ENCODE measurements at regions not wholly inside any gene's neighbourhood (a gene's known extent, or its start where the extent isn't known, plus 50 kb on each side); places are given as distances from the start of the nearest gene placed in this dataset.

DNA sequence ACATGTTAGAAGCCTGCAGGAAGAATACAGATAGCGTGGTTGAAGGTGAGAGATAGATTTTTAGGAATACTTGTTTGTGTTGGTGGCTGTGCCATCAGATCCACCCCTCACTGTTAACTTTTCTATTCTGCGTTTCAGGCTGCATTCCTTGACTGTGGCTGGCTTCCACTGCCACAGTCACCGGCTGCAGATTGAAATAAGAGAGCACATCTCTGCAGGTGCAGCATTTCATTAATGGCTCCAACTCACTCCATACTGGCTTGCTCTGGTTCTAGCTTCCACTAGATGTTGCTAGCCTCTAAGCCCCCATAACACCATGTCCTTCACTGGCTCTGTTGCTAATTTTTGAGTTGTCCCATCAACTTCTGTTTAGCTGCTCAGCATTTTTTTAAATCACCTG is 286.5 kb downstream of the CPS1 start:
- in situ Hi-C loops (cut with MboI; ENCODE audit: low pct_unique_long_range_greater_than_20kb, low sequenced_read_pairs, unreplicated experiment) = no loop called here
- DNase-seq (ENCODE audit: low spot score) = no peak
- TF ChIP-seq, protein P1, sequence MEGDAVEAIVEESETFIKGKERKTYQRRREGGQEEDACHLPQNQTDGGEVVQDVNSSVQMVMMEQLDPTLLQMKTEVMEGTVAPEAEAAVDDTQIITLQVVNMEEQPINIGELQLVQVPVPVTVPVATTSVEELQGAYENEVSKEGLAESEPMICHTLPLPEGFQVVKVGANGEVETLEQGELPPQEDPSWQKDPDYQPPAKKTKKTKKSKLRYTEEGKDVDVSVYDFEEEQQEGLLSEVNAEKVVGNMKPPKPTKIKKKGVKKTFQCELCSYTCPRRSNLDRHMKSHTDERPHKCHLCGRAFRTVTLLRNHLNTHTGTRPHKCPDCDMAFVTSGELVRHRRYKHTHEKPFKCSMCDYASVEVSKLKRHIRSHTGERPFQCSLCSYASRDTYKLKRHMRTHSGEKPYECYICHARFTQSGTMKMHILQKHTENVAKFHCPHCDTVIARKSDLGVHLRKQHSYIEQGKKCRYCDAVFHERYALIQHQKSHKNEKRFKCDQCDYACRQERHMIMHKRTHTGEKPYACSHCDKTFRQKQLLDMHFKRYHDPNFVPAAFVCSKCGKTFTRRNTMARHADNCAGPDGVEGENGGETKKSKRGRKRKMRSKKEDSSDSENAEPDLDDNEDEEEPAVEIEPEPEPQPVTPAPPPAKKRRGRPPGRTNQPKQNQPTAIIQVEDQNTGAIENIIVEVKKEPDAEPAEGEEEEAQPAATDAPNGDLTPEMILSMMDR (IDR thresholded peaks at IDR 0.05; ENCODE audit: extremely low read depth, insufficient read depth, missing control alignments) = no peak

DNA sequence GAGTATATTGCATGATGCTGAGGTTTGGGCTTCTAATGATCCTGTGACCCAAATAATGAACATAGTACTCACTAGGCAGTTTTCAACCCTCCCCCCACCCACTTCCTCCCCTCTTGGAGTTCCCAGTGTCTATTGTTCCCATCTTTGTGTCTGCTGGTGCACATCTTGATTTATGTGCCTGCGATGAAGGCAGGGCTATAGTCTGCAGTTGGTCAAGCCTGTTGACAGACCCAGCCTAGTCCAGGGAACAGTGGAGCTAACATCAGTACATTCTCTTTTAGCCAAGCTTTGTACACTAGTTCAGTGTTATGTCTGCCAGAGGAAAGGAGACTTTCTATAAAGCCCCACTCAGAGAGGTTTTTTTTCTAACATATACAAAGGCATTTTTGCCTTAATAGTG is 287.6 kb downstream of the CPS1 start:
- TF ChIP-seq, protein P1 (IDR thresholded peaks at IDR 0.05; ENCODE audit: extremely low read depth, insufficient read depth, missing control alignments) = no peak
- no peak for DNase-seq (ENCODE audit: low spot score)
- in situ Hi-C loops (cut with MboI; ENCODE audit: low pct_unique_long_range_greater_than_20kb, low sequenced_read_pairs, unreplicated experiment) = no loop called here

DNA sequence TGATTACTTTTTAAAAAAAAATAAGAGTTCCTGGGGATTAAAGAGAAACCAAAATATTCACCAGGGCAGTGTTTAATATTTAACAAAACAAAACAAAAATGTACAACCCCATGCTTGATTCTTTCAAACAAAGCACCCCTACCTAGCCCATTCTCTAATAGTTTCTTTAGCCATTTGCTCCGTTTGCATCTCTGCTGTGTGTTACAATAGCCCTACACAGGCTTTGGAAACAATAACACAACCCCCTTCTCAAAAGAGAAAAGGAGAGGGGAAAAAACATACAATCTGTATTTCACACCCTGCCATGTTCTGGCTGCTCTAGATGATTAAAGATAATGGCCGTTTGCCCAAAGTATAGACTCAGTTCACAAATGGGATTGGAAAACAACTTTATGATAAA is 302.9 kb downstream of the CPS1 start:
- in situ Hi-C loops (cut with MboI; ENCODE audit: low pct_unique_long_range_greater_than_20kb, low sequenced_read_pairs, unreplicated experiment) = no loop called here

DNA sequence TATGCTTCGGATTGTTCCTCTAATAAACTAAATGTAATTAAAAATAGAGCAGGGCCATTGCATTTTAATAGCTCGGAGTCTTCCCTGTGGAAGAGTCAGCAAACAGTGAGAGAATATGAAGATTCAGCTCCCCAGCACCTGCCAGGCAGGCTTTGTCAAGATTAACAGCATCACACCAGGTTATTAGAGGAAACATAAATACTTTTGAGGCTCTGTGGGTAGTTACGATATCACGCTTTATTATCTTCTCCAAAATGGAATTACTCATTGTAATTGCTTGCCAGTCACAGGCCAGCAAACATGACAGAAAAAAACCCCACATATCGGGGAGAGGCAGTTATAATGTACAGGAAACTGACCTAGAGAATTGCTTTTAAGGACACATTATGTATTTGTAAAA is 303.9 kb downstream of the CPS1 start:
- in situ Hi-C loops (cut with MboI; ENCODE audit: low pct_unique_long_range_greater_than_20kb, low sequenced_read_pairs, unreplicated experiment) = no loop called here
- no peak for DNase-seq (ENCODE audit: low spot score)
- TF ChIP-seq, protein P1 (IDR thresholded peaks at IDR 0.05; ENCODE audit: extremely low read depth, insufficient read depth, missing control alignments) = no peak

More for the DNA sequence above, 302.9 kb downstream of the CPS1 start:
- TF ChIP-seq, protein P1 (IDR thresholded peaks at IDR 0.05; ENCODE audit: extremely low read depth, insufficient read depth, missing control alignments) = no peak
- DNase-seq (ENCODE audit: low spot score) = no peak

DNA sequence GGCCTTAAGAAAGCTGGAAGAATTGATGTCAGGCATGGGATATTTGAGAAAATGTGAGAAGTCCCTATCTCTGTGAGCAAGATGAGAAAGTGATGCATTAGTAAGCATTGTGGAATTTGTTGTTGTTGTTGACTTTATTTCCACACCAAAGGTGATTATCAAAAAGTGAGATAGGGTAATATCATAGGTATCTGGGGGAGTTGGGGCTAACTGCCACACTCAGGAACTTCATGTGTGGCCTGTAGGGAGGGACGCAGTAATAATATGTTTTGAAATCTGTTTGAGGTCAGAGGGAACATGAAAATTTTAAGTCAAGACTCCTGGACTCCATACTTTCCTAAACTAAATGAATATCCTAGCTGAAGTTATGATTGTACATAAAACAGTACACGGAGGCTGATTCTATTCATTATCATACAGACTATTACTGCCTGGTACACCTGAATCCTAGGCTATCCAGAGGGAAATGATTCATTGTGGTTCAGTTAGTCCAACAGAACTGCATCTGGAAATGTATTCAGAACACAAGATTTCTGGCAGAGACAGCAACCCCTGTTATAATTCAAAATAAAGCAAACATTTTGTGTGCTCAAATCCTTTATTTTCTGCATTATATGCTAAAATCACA is 304.8 kb downstream of the CPS1 start:
- in situ Hi-C loops (cut with MboI; ENCODE audit: low pct_unique_long_range_greater_than_20kb, low sequenced_read_pairs, unreplicated experiment) = no loop called here
- TF ChIP-seq, protein P1 (IDR thresholded peaks at IDR 0.05; ENCODE audit: extremely low read depth, insufficient read depth, missing control alignments) = no peak
- DNase-seq (ENCODE audit: low spot score) = no peak

DNA sequence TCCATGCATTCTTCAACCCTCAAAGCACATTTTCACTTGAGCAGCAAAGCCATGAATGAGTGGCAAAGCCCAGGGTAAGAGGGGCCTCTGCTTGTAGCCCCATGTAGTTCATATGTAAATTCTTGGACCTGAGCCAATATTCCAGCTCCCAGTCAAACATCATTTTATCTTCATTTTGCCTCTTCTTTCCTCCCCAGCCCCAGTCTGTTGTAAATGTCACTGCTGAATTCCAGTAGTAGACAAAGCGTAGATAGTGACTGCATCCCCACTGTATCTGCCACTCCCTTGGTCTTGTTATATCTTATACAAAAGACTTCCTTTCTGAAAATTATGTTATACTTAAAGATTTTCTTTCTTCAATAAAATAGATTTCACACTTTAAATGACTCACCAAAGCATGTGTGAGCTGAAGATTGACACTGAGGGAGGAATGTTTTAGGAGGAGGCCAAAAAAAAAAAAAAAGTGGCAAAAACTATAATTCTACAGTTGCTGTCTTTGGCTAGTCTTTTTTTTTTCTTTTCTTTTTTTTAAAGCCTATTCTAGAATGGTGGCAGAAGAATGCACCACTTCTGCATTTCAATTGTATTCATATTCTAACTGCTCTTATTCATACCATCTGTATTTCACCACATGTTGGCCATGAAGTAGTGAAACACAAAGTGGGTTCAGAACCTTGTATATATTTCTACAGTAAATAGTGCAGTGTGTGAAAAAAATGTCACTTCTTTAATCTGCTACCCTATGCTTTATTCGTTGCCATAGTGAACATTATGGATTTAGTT is 306.1 kb downstream of the CPS1 start:
- DNase-seq (ENCODE audit: low spot score) = no peak
- TF ChIP-seq, protein P1 (IDR thresholded peaks at IDR 0.05; ENCODE audit: extremely low read depth, insufficient read depth, missing control alignments) = no peak
- in situ Hi-C loops (cut with MboI; ENCODE audit: low pct_unique_long_range_greater_than_20kb, low sequenced_read_pairs, unreplicated experiment) = no loop called here
